T-helper 2 cell (primary cell): ENCODE measurements at regions not wholly inside any gene's neighbourhood (a gene's known extent, or its start where the extent isn't known, plus 50 kb on each side); places are given as distances from the start of the nearest gene placed in this dataset.

Experiments
- DNase-seq, 5 experiments: peaks; one replicate each; pipeline versions ENCODE4 v3.0.0 to v3.0.0-alpha.2; 2012 to 2022

DNA sequence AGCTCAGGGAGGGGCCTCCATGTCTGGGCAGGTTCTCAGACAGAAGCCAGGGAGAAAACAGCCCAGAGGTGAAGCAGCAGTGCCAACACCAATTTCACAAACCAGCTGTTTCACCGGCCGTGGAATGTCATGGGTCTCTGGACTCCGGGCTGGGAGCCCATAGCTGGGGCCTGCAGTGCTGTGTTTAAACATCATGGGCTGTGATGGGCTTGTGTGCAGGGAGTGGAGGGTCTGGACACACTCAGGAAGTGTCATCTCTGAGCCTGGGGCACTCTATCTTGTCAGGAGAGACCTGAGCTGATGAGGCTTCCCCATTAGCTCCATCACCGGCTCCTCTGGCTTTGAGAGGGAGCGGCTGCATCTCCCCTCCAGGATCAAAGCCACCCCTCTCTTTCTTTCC, 173.6 kb upstream of the IGSF21 start:
- no peak for DNase-seq

- DNase-seq = no peak
These were observed 172.4 kb upstream of the IGSF21 start for GRCh38 chr1:17935230-17935629.

- no peak for DNase-seq
These were observed 166.0 kb upstream of the IGSF21 start for GRCh38 chr1:17941431-17942189.

GRCh38 chr1:17943506-17943905, 164.1 kb upstream of the IGSF21 start:
- DNase-seq = no peak

- DNase-seq = no peak
These were observed 163.0 kb upstream of the IGSF21 start for GRCh38 chr1:17944646-17945045.

GRCh38 chr1:17946434-17946833, 161.2 kb upstream of the IGSF21 start:
- DNase-seq = no peak

DNA sequence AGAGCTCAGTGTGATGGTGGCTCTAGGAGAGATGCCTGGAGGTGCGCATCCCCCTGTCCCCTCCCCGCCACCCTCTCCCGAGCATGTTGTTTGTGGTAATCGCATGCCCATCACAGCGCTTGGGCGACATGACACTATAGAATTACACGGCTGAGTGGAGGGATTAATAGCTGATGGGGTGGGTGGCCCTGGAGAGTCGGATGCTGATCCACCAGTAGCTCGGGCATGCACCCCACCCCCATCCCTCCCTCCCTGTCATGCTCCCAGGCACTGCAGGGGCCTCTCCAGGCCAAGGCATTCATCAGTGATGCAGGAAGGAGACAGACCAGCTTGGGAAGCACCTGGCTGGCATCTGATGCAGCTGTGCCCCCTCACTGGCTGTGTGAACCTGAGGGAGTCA, 159.0 kb upstream of the IGSF21 start:
- no peak for DNase-seq

DNA sequence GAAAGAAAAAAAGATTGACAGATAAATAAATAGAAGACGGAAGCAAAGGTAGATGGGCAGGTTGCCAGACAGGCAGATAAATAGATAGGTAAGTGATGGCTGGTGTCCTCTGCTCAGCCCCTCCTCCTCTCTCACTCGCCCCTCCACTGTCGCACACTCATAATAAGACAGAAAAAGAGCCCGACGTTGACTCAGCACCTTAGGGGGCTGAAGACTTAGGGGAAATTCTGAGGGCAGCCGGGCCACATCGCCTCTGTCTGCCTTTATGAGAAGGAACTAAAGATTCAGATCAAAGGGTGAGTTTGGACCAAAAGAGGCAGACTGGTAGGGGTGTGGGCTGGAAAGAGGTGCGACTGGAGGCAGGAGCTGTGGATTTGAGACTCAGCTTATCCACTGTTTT, 158.1 kb upstream of the IGSF21 start:
- DNase-seq = no peak

DNA sequence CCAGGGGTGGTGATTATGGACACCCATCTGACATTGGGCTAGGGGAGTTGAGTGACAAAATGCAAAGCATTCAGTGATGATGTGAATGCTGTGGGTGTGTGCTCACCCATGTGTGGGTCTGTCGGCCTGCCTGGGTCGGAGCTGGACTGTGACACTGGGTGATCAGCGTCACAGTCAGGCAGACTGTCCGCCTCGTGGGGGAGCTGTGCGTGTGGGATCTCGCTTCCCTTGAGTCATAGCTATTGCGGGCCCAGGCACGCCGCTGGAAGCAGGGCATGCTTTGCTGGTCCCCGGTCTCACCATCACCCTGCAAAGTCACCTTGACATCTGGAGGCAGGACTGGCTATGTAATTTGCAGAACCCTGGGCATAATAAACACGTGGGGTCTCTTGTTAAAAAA, 156.9 kb upstream of the IGSF21 start:
- no peak for DNase-seq

DNA sequence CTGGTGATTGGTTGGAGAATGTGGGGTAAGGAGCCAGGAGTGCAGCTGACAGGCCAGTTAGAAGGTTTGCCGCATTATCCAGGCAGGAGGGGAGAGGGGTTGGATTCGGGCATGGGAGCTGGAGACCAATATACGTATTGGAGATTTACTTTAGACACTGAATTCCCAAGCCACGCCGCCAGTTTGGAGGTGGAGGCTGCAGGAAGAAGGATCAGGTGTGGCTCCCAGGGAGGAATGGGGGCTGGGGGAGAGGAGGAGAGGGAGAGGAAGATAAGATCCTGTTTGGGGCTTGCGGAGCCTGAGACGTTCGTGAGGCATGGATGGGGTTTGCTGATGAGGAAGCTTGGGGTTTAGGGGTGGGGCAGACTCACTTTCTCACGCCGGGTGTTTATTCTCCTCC, 155.1 kb upstream of the IGSF21 start:
- DNase-seq = no peak

DNA sequence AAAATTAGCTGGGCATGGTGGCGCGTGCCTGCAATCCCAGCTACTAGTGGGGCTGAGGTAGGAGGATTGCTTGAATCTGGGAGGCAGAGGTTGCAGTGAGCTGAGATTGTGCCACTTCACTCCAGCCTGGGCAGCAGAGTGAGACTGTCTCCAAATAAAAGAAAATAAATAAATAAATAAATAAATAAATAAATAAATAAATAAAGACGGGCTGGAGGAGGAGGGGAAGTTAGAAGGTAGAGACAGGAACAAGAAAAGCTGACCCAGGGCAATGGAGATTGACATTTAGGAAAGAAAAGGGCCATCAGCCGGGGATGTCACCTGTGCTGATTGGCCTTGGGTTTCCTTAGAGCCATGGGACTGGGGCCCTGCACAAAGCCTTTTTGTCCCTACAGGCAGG, 153.7 kb upstream of the IGSF21 start:
- no peak for DNase-seq

GRCh38 chr1:17955302-17956285, 152.0 kb upstream of the IGSF21 start:
- DNase-seq = no peak

DNA sequence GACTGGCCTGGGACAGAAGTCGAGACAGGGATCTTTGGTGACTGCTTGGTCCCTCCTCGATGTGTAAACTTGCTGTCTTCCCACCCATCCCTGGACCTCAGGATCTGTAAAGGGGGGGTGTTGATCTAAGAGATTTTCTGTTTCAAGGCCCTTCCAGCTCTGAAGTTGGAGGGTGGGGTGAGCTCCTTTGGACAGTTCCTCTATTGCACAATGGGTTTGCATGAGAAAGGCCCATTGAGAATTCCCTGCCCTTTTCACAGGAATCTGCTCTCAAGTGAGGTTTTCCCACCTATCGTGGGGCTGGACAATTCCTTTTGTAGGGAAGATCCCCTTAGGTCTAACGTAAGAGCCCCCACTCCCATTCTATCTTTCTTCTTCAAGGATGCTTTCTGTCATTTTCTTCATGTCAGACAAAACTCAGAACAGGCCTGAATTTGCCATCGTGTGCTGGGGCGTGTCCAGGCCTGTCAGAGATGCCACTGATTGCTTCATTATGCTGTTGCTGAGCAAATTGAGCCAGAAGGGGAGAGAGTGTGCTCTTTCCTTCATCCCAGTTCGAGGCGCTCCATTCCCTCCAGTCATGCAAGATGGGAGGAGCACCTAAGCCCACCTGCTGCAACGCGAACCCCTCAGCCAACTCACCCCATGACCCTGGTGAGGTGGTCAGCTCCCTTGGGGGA, 149.9 kb upstream of the IGSF21 start:
- no peak for DNase-seq

DNA sequence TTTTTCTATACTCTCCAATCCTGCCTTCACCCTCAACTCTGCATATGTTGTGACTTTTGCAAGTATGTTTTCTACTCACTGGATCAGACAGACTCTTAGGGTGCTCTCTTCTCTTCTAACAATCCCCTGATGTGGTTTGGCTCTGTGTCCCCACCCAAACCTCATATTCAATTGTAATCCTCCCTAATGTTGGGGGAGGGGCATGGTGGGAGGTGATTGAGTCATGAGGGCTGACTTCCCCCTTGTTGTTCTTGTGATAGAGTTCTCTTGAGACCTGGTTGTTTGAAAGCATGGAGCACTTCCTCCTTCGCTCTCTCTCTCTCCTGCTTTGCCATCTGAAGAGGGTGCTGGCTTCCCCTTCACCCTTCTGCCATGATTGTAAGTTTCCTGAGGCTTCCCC, 148.9 kb upstream of the IGSF21 start:
- no peak for DNase-seq

GRCh38 chr1:17963513-17963912, 144.1 kb upstream of the IGSF21 start:
- no peak for DNase-seq

GRCh38 chr1:17965515-17966100, 142.0 kb upstream of the IGSF21 start:
- no peak for DNase-seq

- DNase-seq = no peak
These were observed 141.3 kb upstream of the IGSF21 start for GRCh38 chr1:17966341-17966740.

DNA sequence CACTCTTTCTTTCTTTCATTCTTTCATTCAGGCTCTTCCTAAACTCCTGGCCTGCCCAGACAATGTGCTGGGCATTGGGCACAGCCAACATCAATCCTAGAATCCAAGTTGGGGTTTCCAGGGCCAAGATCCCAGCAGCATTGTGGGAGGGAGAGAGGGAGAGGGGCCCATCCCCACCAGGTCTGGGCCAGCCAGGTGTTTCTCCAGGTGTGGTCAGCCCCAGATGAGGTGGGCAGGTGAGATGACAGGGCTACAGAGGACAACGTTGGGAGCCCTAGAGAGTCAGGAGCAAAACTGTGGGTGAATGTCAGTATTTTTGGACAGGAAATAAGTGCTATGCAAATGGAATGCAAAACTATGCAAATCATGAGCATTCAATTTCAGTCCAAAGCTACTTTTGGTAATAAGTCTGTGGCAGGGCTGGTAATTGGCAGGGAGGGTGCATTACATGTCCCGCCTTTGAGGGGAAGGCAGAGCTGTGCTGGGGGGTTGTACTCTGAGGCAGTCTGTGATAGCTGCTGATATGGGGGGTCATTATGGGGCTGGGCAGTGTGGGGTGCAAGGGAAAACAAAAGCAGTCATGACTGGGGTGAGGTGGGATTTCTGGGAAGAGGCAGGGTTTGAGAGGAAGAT, 139.9 kb upstream of the IGSF21 start:
- no peak for DNase-seq

GRCh38 chr1:17970757-17971156, 136.8 kb upstream of the IGSF21 start:
- no peak for DNase-seq

DNA sequence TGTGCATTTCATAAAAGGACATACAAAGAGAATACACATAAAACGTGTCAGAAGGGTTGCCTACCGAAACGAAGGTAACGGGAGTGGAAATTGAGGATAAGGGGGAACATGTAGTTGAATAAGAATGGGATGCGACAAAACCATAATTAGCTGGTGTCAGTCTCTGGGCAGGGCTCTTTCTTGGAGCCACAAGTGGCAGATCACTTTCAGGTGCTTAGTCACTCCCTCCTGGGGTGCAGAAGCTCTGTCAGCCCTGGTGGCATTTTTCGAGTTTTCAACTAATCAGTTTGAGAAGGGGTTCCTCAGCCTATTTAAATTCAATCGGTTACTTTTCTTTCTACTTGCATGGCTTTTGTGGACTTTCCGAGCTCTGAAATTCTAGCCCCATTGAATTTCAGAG, 133.9 kb upstream of the IGSF21 start:
- no peak for DNase-seq

DNA sequence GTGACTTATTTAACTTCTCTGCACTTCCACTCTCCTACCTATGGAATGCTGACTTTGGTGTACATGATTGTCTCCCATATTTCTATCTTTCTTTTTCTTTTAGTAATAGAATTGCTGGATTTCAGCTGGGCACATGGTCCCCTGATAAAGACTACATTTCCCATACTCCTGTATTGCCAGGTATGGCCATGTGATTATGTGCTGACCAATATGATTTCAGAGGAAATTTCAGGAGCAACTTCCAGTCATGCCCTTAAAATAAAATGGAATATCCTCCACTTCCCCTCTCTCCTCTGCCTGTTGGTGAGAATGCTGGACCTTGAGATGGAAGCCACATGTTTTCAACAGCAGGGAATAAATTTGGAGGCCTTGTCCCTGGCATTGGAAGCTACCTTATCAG, 130.7 kb upstream of the IGSF21 start:
- DNase-seq = no peak

GRCh38 chr1:17978016-17978415, 129.6 kb upstream of the IGSF21 start:
- no peak for DNase-seq

GRCh38 chr1:17979815-17980214, 127.8 kb upstream of the IGSF21 start:
- DNase-seq = no peak
